ENCODE measurements at regions not wholly inside any gene's neighbourhood (a gene's known extent, or its start where the extent isn't known, plus 50 kb on each side); places are given as distances from the start of the nearest gene placed in this dataset.

DNA sequence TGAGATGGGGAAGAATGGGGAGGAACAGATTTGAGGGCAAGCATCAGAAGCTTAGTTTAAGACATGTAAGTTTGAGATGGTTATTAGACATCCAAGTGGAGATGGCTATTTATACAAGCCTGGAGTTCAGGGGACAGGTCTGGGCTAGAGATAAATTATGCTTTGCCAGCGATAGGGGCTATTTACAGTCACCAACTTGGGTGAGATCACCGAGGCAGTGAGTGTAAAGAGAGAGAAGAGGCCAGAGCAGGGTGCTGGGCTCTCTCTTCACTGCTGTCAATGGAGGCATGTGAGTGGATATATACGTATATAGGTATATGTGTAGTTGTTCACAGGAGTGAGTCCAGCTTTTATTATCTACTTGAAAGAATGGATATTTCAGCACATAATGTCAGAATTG lies 81.0 kb downstream of the QPCT start:
- TF ChIP-seq, protein P1, sequence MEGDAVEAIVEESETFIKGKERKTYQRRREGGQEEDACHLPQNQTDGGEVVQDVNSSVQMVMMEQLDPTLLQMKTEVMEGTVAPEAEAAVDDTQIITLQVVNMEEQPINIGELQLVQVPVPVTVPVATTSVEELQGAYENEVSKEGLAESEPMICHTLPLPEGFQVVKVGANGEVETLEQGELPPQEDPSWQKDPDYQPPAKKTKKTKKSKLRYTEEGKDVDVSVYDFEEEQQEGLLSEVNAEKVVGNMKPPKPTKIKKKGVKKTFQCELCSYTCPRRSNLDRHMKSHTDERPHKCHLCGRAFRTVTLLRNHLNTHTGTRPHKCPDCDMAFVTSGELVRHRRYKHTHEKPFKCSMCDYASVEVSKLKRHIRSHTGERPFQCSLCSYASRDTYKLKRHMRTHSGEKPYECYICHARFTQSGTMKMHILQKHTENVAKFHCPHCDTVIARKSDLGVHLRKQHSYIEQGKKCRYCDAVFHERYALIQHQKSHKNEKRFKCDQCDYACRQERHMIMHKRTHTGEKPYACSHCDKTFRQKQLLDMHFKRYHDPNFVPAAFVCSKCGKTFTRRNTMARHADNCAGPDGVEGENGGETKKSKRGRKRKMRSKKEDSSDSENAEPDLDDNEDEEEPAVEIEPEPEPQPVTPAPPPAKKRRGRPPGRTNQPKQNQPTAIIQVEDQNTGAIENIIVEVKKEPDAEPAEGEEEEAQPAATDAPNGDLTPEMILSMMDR (conservative IDR thresholded peaks at IDR 0.05; ENCODE audit: control insufficient read depth, insufficient read depth, low read depth, low read length): no peak
- DNase-seq (ENCODE audit: low read depth): no peak
- no peak overlapping the region for H3K4me3 ChIP-seq (ENCODE audit: control insufficient read depth, low read depth, low read length)

DNA sequence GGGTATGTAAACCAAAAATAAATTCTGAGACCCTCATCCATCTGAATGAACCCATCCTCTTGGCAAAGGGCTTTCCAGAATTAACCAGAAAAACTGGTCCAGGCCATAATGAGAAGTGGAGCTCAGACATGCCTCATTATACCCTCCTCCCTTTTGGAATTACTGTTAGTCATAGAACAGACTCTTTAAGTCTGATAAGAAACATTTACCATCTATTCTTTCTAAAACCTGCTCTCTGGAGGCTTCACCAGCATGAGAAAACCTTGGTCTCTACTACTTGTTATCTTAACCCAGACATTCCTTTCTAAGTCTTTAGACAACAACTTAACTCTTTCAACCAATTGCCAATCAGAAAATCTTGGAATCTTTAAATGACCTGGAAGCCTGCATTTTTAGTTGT lies 82.8 kb downstream of the QPCT start:
- DNase-seq (ENCODE audit: low read depth): no peak
- TF ChIP-seq, protein P1 (conservative IDR thresholded peaks at IDR 0.05; ENCODE audit: control insufficient read depth, insufficient read depth, low read depth, low read length): no peak
- no peak overlapping the region for H3K4me3 ChIP-seq (ENCODE audit: control insufficient read depth, low read depth, low read length)

DNA sequence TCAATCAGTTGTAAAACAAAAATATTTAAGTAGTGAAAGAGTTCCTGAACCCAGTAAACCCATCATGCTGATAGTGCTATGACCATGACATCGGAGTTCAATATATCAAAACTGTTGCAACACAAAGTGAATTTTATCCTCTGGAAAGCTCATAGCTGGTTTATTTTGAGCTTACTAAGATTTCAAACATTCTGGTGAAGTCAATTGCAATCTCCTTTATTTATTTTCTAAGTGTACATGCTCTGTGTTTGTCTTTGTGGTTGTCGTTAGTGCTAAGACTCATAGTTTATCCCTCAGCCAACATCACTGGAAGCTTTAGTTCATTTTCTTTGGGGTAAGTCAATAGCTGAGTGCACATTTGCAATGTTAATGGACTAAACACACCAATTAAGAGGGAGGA lies 91.9 kb downstream of the QPCT start:
- TF ChIP-seq, protein P1 (conservative IDR thresholded peaks at IDR 0.05; ENCODE audit: control insufficient read depth, insufficient read depth, low read depth, low read length): no peak
- no peak for DNase-seq (ENCODE audit: low read depth)
- no peak overlapping the region for H3K4me3 ChIP-seq (ENCODE audit: control insufficient read depth, low read depth, low read length)

DNA sequence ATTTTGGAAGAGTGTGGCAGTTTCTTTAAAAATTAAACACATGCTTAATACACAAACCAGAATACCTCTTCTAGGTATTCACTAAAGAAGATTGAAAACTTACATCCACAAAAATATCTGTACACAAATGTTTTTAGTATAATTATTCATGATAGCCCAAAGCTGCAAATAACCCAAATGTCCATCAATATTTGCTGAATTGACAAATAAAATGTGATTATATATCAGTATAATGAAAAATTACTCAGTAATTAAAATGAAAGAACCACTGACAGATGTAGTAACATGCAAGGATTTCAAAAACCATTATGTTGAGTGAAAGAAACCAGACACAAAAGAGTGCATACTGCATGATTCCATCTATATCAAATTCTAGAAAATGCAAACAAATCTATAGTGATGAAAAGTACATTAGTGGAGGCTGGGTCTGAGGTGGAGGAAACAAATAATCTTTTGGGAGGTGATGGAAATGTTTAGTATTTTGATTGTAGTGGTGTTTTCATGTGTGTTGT lies 94.8 kb downstream of the QPCT start:
- TF ChIP-seq, protein P1 (conservative IDR thresholded peaks at IDR 0.05; ENCODE audit: control insufficient read depth, insufficient read depth, low read depth, low read length): no peak
- no peak overlapping the region for H3K4me3 ChIP-seq (ENCODE audit: control insufficient read depth, low read depth, low read length)
- DNase-seq (ENCODE audit: low read depth): no peak

DNA sequence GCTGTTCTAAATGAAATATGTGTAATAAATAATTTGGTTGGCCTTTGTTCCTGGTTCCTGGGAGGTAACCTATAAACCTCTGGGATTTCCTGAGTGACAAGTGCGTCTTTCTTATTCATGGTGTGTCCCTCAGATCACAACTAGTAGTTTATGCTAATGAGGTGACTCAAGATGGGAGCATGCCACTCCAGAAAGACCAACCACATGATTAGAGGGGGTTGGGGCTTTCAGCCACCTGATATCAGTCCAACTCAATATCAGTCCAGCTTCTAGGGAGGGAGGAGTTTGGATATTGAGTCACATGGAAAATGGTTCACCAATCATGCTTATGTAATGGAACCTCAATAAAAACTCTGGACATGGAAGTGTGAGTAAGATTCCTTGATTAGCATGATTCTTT lies 96.6 kb downstream of the QPCT start:
- TF ChIP-seq, protein P1 (conservative IDR thresholded peaks at IDR 0.05; ENCODE audit: control insufficient read depth, insufficient read depth, low read depth, low read length): no peak
- DNase-seq (ENCODE audit: low read depth): no peak

DNA sequence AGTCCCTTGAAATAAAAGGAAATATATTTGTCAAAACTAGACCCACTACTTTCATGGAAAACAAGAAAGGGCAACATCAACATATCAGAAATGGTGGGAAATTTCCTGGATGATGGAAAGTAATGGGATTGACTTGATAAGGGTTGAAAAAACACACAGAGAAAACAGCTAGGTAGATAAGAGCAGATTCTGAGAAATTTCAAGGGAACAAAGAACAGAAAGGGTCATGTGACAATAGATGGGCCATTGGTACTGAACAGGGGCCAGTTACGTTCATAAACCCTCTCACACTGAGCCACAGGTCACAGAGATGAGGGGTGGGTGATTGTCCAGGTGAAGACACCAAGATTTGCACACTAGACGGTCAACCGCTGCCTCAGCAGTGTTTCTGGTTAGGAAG lies 98.7 kb downstream of the QPCT start:
- TF ChIP-seq, protein P1 (conservative IDR thresholded peaks at IDR 0.05; ENCODE audit: control insufficient read depth, insufficient read depth, low read depth, low read length): no peak
- no peak overlapping the region for H3K4me3 ChIP-seq (ENCODE audit: control insufficient read depth, low read depth, low read length)
- no peak for DNase-seq (ENCODE audit: low read depth)

More for the DNA sequence above, 96.6 kb downstream of the QPCT start:
- H3K4me3 ChIP-seq (ENCODE audit: control insufficient read depth, low read depth, low read length): no peak overlapping the region

DNA sequence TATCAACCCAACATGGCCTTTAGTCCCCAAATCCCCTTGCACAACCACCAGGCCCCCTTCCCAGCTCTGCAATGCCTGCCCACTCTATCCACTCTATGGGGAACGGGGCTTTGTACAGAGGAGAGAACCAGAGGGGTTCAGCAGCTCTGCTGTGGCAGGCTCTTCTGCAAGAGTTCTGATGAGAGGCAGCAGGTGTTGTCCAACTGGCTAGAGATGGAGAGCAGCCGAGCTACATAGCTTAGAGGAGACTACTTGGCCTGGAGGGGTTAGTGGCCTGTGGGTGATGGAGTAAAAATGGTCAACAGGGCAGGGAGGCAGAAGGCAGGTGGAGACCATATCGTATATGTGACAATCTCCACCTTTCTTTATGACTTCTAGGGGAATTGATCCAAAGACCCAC lies 103.0 kb downstream of the QPCT start:
- H3K4me3 ChIP-seq (ENCODE audit: control insufficient read depth, low read depth, low read length): no peak overlapping the region
- DNase-seq (ENCODE audit: low read depth): no peak
- TF ChIP-seq, protein P1 (conservative IDR thresholded peaks at IDR 0.05; ENCODE audit: control insufficient read depth, insufficient read depth, low read depth, low read length): no peak

Measured in fibroblast of mammary gland (primary cell).